Neural cell (in vitro differentiated cells): ENCODE measurements at regions not wholly inside any gene's neighbourhood (a gene's known extent, or its start where the extent isn't known, plus 50 kb on each side); places are given as distances from the start of the nearest gene placed in this dataset.

ENCODE experiments used
- H2AFZ ChIP-seq: fragments of 200-600, 300-800 bp; sonication (generic), shearing (Covaris generic); 2 replicates; pipeline ENCODE4 v1.6.0; 2014; ENCODE audit warnings: low read depth, mild to moderate bottlenecking, antibody characterized with exemption, low read length, moderate library complexity
- H3F3A ChIP-seq: fragments of 200-600 bp; shearing (Covaris generic); 2 replicates; pipeline ENCODE4 v1.6.1; 2016; ENCODE audit warnings: mild to moderate bottlenecking, moderate library complexity, mixed read lengths, antibody characterized with exemption, low read length; ENCODE audit not compliant: insufficient read depth, poor library complexity, severe bottlenecking
- H3K27ac ChIP-seq: fragments of 200-600, 300-800 bp; sonication (generic), shearing (Covaris generic); 2 replicates; pipeline ENCODE4 v1.5.1; 2014; ENCODE audit warnings: mild to moderate bottlenecking, low read length, moderate library complexity
- H3K27me3 ChIP-seq: fragments of 300-800, 200-600 bp; sonication (generic), shearing (Covaris generic); 2 replicates; pipeline ENCODE4 v1.6.0; 2014; ENCODE audit warnings: mild to moderate bottlenecking, low read depth, low read length, moderate library complexity; ENCODE audit not compliant: insufficient read depth
- H3K36me3 ChIP-seq: fragments of 300-800, 200-600 bp; sonication (generic), shearing (Covaris generic); 2 replicates; pipeline ENCODE4 v1.5.1; 2014; ENCODE audit warnings: mild to moderate bottlenecking, antibody characterized with exemption, low read length, moderate library complexity; ENCODE audit not compliant: insufficient read depth
- H3K4me2 ChIP-seq: fragments of 300-800, 200-600 bp; sonication (generic), shearing (Covaris generic); 2 replicates; pipeline ENCODE4 v1.6.0; 2014; ENCODE audit warnings: mild to moderate bottlenecking, low read length
- H3K4me3 ChIP-seq: fragments of 300-800, 200-600 bp; sonication (generic), shearing (Covaris generic); 2 replicates; pipeline ENCODE4 v1.5.1; 2014; ENCODE audit warnings: mild to moderate bottlenecking, low read length, moderate library complexity
- H3K79me2 ChIP-seq: fragments of 200-600 bp; shearing (Covaris generic); replicated peaks from 2 replicates; pipeline ENCODE4 v1.6.0; 2014; ENCODE audit warnings: mild to moderate bottlenecking, low read length, moderate library complexity; ENCODE audit not compliant: insufficient read depth
- H3K9ac ChIP-seq: fragments of 300-800, 200-600 bp; sonication (generic), shearing (Covaris generic); 2 replicates; pipeline ENCODE4 v1.6.1; 2016; ENCODE audit warnings: mild to moderate bottlenecking, low read length, mixed read lengths
- H3K9me2 ChIP-seq: fragments of 200-600 bp; shearing (Covaris generic); 2 replicates; pipeline ENCODE4 v1.6.1; 2016; ENCODE audit warnings: mild to moderate bottlenecking, low read length, mixed read lengths; ENCODE audit not compliant: insufficient read depth
- H3K9me3 ChIP-seq: fragments of 200-600, 300-800 bp; sonication (generic), shearing (Covaris generic); 2 replicates; pipeline ENCODE4 v1.6.1; 2016; ENCODE audit warnings: mild to moderate bottlenecking, mixed run types, low read length, moderate library complexity, mixed read lengths
- H4K20me1 ChIP-seq: fragments of 200-600 bp; shearing (Covaris generic); 2 replicates; pipeline ENCODE4 v1.6.1; 2016; ENCODE audit warnings: mild to moderate bottlenecking, mixed run types; ENCODE audit not compliant: insufficient read depth
- CTCF ChIP-seq: fragments of 450-650 bp; IDR thresholded peaks from 2 replicates; pipeline ENCODE4 v1.5.1; 2014; ENCODE audit warnings: antibody characterized with exemption, mild to moderate bottlenecking, moderate library complexity; ENCODE audit not compliant: poor library complexity, severe bottlenecking
- EP300 ChIP-seq: fragments of 450-650 bp; conservative IDR thresholded peaks from 2 replicates; pipeline ENCODE4 v1.6.1; 2014; ENCODE audit warnings: antibody characterized with exemption, mild to moderate bottlenecking, moderate library complexity; ENCODE audit not compliant: poor library complexity, severe bottlenecking
- EZH2 ChIP-seq: fragments of 200-600, 300-800 bp; shearing (Covaris generic), sonication (generic); IDR thresholded peaks from 2 replicates; pipeline ENCODE4 v1.6.1; 2014; ENCODE audit warnings: antibody characterized with exemption, low read length, borderline replicate concordance, mild to moderate bottlenecking; ENCODE audit not compliant: insufficient read depth, poor library complexity, severe bottlenecking
- MXI1 ChIP-seq: fragments of 450-650 bp; conservative IDR thresholded peaks from 2 replicates; pipeline ENCODE4 v1.6.1; 2014; ENCODE audit warnings: antibody characterized with exemption, mild to moderate bottlenecking; ENCODE audit not compliant: poor library complexity, severe bottlenecking
- POLR2AphosphoS5 ChIP-seq: IDR thresholded peaks from 2 replicates; pipeline ENCODE4 v1.6.1; 2012
- RAD21 ChIP-seq: fragments of 450-650 bp; conservative IDR thresholded peaks from 2 replicates; pipeline ENCODE4 v1.6.1; 2014; ENCODE audit warnings: antibody characterized with exemption, mild to moderate bottlenecking, moderate library complexity
- SMC3 ChIP-seq: fragments of 450-650 bp; conservative IDR thresholded peaks from 2 replicates; pipeline ENCODE4 v1.6.1; 2014; ENCODE audit warnings: antibody characterized with exemption, mild to moderate bottlenecking, moderate library complexity; ENCODE audit not compliant: poor library complexity
- TAF1 ChIP-seq: IDR thresholded peaks from 2 replicates; pipeline ENCODE4 v1.6.1; 2012; ENCODE audit warnings: low read depth
- TF ChIP-seq, protein P1 (sequence below): IDR thresholded peaks from 2 replicates; pipeline ENCODE4 v1.6.1; 2012; ENCODE audit warnings: borderline replicate concordance

- Histone ChIP-seq H3K36me3 (no peaks in the 10 kb centered on the region), H2AFZ (no peak overlapping the region), H3K27me3 (no peaks in the 10 kb centered on the region), H3K9me3 (no peaks in the 10 kb centered on the region), H3K9me2 (no peaks in the 10 kb centered on the region), H3K9ac (no peak overlapping the region), H3F3A (no peaks in the 10 kb centered on the region), H3K4me3 (no peak overlapping the region), H3K27ac (no peak overlapping the region), H3K4me2 (no peak overlapping the region), H4K20me1 (no peaks in the 10 kb centered on the region), H3K79me2 (no peaks in the 10 kb centered on the region)
- no peak for TF ChIP-seq EP300
Observed at GRCh38 chrX:40938423-40938822, 146.8 kb upstream of the USP9X start.

DNA sequence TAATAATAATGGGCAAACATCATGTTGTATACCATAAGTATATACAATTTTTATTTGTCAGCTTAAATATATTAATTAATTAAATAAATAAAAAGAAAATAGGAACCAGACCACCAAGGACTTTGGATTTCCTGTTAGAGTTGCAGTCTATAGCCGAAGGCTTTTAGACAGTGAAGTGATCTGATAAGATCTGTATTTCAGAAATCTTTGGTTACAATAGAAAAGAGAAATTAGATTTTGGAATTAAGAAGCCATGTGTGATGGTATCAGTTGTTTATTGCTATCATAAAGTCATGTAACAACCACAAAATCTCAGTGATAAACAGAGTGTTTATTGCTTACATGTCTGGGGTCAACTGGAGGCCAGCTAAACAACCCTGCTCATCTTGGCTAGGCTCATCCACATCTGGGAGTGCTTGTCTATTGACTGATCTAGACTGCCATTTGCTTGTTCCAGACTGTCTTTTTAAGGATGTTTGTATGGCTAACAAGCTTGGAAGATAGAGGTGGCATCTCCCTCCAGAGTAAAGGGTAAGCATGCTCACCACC lies 142.1 kb upstream of the USP9X start:
- no peaks in the 10 kb centered on the region for H3K27me3 ChIP-seq
- TF ChIP-seq CTCF = no peak
- TF ChIP-seq SMC3 = no peak
- no peak for TF ChIP-seq EP300
- no peak for TF ChIP-seq RAD21
- TF ChIP-seq MXI1 = no peak

DNA sequence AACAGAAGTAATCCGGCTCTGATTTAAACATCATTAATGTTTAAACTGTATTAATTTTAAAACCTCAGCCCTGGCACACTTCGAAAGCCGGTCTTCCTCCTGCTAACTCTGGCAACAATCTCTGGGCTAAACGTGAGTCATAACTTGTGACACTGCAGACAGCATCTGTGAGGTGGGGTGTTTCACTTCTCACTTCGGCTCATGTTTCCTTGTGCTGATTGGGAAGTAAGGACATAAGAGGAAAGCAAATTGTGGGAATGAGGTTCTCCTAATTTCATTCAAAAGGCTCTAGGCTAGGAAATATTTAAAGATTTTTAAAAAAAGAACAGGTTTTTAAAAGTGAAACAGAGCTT lies 139.9 kb upstream of the USP9X start:
- Histone ChIP-seq H3K79me2 (no peaks in the 10 kb centered on the region), H3K9me2 (no peaks in the 10 kb centered on the region), H3K27me3 (no peaks in the 10 kb centered on the region), H3K4me2 (no peak overlapping the region), H3K36me3 (no peaks in the 10 kb centered on the region), H3K27ac (no peak overlapping the region), H3K4me3 (no peak overlapping the region), H3K9me3 (no peaks in the 10 kb centered on the region), H4K20me1 (no peaks in the 10 kb centered on the region), H2AFZ (no peak overlapping the region), H3K9ac (no peak overlapping the region), H3F3A (no peaks in the 10 kb centered on the region)
- TF ChIP-seq, protein P1, sequence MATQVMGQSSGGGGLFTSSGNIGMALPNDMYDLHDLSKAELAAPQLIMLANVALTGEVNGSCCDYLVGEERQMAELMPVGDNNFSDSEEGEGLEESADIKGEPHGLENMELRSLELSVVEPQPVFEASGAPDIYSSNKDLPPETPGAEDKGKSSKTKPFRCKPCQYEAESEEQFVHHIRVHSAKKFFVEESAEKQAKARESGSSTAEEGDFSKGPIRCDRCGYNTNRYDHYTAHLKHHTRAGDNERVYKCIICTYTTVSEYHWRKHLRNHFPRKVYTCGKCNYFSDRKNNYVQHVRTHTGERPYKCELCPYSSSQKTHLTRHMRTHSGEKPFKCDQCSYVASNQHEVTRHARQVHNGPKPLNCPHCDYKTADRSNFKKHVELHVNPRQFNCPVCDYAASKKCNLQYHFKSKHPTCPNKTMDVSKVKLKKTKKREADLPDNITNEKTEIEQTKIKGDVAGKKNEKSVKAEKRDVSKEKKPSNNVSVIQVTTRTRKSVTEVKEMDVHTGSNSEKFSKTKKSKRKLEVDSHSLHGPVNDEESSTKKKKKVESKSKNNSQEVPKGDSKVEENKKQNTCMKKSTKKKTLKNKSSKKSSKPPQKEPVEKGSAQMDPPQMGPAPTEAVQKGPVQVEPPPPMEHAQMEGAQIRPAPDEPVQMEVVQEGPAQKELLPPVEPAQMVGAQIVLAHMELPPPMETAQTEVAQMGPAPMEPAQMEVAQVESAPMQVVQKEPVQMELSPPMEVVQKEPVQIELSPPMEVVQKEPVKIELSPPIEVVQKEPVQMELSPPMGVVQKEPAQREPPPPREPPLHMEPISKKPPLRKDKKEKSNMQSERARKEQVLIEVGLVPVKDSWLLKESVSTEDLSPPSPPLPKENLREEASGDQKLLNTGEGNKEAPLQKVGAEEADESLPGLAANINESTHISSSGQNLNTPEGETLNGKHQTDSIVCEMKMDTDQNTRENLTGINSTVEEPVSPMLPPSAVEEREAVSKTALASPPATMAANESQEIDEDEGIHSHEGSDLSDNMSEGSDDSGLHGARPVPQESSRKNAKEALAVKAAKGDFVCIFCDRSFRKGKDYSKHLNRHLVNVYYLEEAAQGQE = no peak
- TF ChIP-seq POLR2AphosphoS5 = no peak
- no peak for TF ChIP-seq EP300
- TF ChIP-seq EZH2 = no peak
- no peak for TF ChIP-seq CTCF
- TF ChIP-seq SMC3 = no peak
- TF ChIP-seq TAF1 = no peak
- no peak for TF ChIP-seq MXI1
- TF ChIP-seq RAD21 = no peak

More for the DNA sequence above, 142.1 kb upstream of the USP9X start:
- no peak overlapping the region for H3K4me2 ChIP-seq
- no peak overlapping the region for H3K9ac ChIP-seq
- H3K79me2 ChIP-seq = no peaks in the 10 kb centered on the region
- no peaks in the 10 kb centered on the region for H3K9me3 ChIP-seq
- H3F3A ChIP-seq = no peaks in the 10 kb centered on the region
- H2AFZ ChIP-seq = no peak overlapping the region
- no peak overlapping the region for H3K4me3 ChIP-seq
- H3K36me3 ChIP-seq = no peaks in the 10 kb centered on the region
- H3K27ac ChIP-seq = no peak overlapping the region
- no peaks in the 10 kb centered on the region for H3K9me2 ChIP-seq
- H4K20me1 ChIP-seq = no peaks in the 10 kb centered on the region
